PFSK-1 (cell line): ENCODE measurements at regions not wholly inside any gene's neighbourhood (a gene's known extent, or its start where the extent isn't known, plus 50 kb on each side); places are given as distances from the start of the nearest gene placed in this dataset.

ENCODE experiments used
- POLR2AphosphoS5 ChIP-seq: IDR thresholded peaks from 2 replicates; pipeline ENCODE4 v1.6.1; 2012; ENCODE audit warnings: low read depth, mild to moderate bottlenecking, control low read depth, low read length, moderate library complexity
- REST ChIP-seq, 2 experiments: IDR thresholded peaks; 2 replicates each; pipeline versions ENCODE4 v1.6.1 to v1.8.0; 2011 to 2012; ENCODE audit warnings: low read depth in 2 of 2, low read length in 2 of 2, control low read depth in 1 of 2, inconsistent platforms in 1 of 2, mild to moderate bottlenecking in 1 of 2, moderate library complexity in 1 of 2; ENCODE audit not compliant: insufficient read depth in 1 of 2
- TAF1 ChIP-seq: IDR thresholded peaks from 2 replicates; pipeline ENCODE4 v1.6.1; 2012; ENCODE audit warnings: low read length, control low read depth, borderline replicate concordance; ENCODE audit not compliant: insufficient read depth

GRCh38 chr3:99084156-99084555 lies 182.7 kb upstream of the DCBLD2 start:
- TF ChIP-seq REST (IDR thresholded peaks at IDR 0.05; ENCODE audit: insufficient read depth in 1 of 2, low read depth in 2 of 2, low read length in 2 of 2), result no peak
- no peak for TF ChIP-seq POLR2AphosphoS5
- no peak for TF ChIP-seq TAF1
